Liver (tissue), 8 donors: ENCODE measurements at regions not wholly inside any gene's neighbourhood (a gene's known extent, or its start where the extent isn't known, plus 50 kb on each side); places are given as distances from the start of the nearest gene placed in this dataset.

Experiments used
- DNase-seq: peaks from one replicate; pipeline ENCODE4 v3.0.0-alpha.2; 2017; ENCODE audit warnings: low spot score
- H3K27ac ChIP-seq, 2 donors: one replicate each; pipeline ENCODE4 v1.7.0; 2013; ENCODE audit warnings: inconsistent platforms in 2 of 2, low read length in 2 of 2, control low read depth in 1 of 2, low read depth in 1 of 2, mild to moderate bottlenecking in 1 of 2
- H3K27me3 ChIP-seq, 4 donors: one replicate each; pipeline versions ENCODE4 v1.6.1 to v1.7.0; 2013; ENCODE audit warnings: low read length in 3 of 4, inconsistent platforms in 1 of 4, mild to moderate bottlenecking in 1 of 4, moderate library complexity in 1 of 4; ENCODE audit not compliant: control insufficient read depth in 4 of 4, insufficient read depth in 4 of 4
- H3K36me3 ChIP-seq, 4 donors: one replicate each; pipeline versions ENCODE4 v1.6.1 to v1.7.0; 2013; ENCODE audit warnings: low read length in 3 of 4, mild to moderate bottlenecking in 3 of 4, low read depth in 1 of 4, moderate library complexity in 1 of 4; ENCODE audit not compliant: control insufficient read depth in 4 of 4, insufficient read depth in 3 of 4
- H3K4me1 ChIP-seq, 4 donors: one replicate each; pipeline versions ENCODE4 v1.6.1 to v1.7.0; 2013; ENCODE audit warnings: low read length in 3 of 4, mild to moderate bottlenecking in 3 of 4, moderate library complexity in 1 of 4; ENCODE audit not compliant: control insufficient read depth in 4 of 4, insufficient read depth in 4 of 4
- H3K4me3 ChIP-seq, 3 donors: one replicate each; pipeline versions ENCODE4 v1.6.1 to v1.7.0; 2013; ENCODE audit warnings: low read length in 3 of 3, control low read depth in 1 of 3, low read depth in 1 of 3, mild to moderate bottlenecking in 1 of 3
- H3K9ac ChIP-seq, 2 donors: one replicate each; pipeline ENCODE4 v1.7.0; 2013; ENCODE audit warnings: low read length in 2 of 2, mild to moderate bottlenecking in 2 of 2, moderate library complexity in 2 of 2, control low read depth in 1 of 2, low read depth in 1 of 2
- H3K9me3 ChIP-seq, 4 donors: one replicate each; pipeline versions ENCODE4 v1.6.1 to v1.7.0; 2013; ENCODE audit warnings: low read length in 3 of 4; ENCODE audit not compliant: control insufficient read depth in 4 of 4
- ATF3 ChIP-seq: IDR thresholded peaks from 2 replicates; pipeline ENCODE4 v1.6.1; 2016; ENCODE audit warnings: antibody characterized with exemption
- CTCF ChIP-seq: fragments of 150-350 bp; IDR thresholded peaks from 2 replicates; pipeline ENCODE4 v1.5.1; 2017; ENCODE audit warnings: improper control_type of control experiment, low read depth, low read length; ENCODE audit not compliant: missing input control
- EGR1 ChIP-seq, 2 donors: IDR thresholded peaks; 2 replicates each; pipeline ENCODE4 v1.6.1; 2016 to 2018; ENCODE audit warnings: antibody characterized with exemption in 2 of 2, low read depth in 2 of 2
- FOXA1 ChIP-seq: IDR thresholded peaks from 2 replicates; pipeline ENCODE4 v1.6.1; 2016; ENCODE audit warnings: antibody characterized with exemption
- FOXA2 ChIP-seq: IDR thresholded peaks from 2 replicates; pipeline ENCODE4 v1.6.1; 2016; ENCODE audit warnings: antibody characterized with exemption
- GABPA ChIP-seq, 2 donors: IDR thresholded peaks in 1 of 2; conservative IDR thresholded peaks in 1 of 2; 2 replicates each; pipeline ENCODE4 v1.6.1; 2016; ENCODE audit warnings: antibody characterized with exemption in 2 of 2, mild to moderate bottlenecking in 1 of 2, moderate library complexity in 1 of 2
- HNF4A ChIP-seq, 2 donors: conservative IDR thresholded peaks; 2 replicates each; pipeline ENCODE4 v1.6.1; 2016; ENCODE audit warnings: antibody characterized with exemption in 2 of 2, mild to moderate bottlenecking in 2 of 2
- HNF4G ChIP-seq: IDR thresholded peaks from 2 replicates; pipeline ENCODE4 v1.6.1; 2016; ENCODE audit warnings: antibody characterized with exemption
- JUND ChIP-seq, 2 donors: IDR thresholded peaks; 2 replicates each; pipeline ENCODE4 v1.6.1; 2016; ENCODE audit warnings: antibody characterized with exemption in 2 of 2
- MAX ChIP-seq: IDR thresholded peaks from 2 replicates; pipeline ENCODE4 v1.6.1; 2016; ENCODE audit warnings: antibody characterized with exemption
- NR2F2 ChIP-seq: IDR thresholded peaks from 2 replicates; pipeline ENCODE4 v1.6.1; 2016; ENCODE audit warnings: antibody characterized with exemption
- RAD21 ChIP-seq, 2 donors: IDR thresholded peaks; 2 replicates each; pipeline ENCODE4 v1.6.1; 2016; ENCODE audit warnings: antibody characterized with exemption in 2 of 2, mild to moderate bottlenecking in 2 of 2
- REST ChIP-seq: IDR thresholded peaks from 2 replicates; pipeline ENCODE4 v1.6.1; 2016; ENCODE audit warnings: antibody characterized with exemption, mild to moderate bottlenecking
- RXRA ChIP-seq, 2 donors: IDR thresholded peaks; 2 replicates each; pipeline ENCODE4 v1.6.1; 2017 to 2018; ENCODE audit warnings: antibody characterized with exemption in 2 of 2, mild to moderate bottlenecking in 1 of 2
- SP1 ChIP-seq: IDR thresholded peaks from 2 replicates; pipeline ENCODE4 v1.6.1; 2018; ENCODE audit warnings: antibody characterized with exemption, mild to moderate bottlenecking
- TAF1 ChIP-seq: conservative IDR thresholded peaks from 2 replicates; pipeline ENCODE4 v1.6.1; 2016; ENCODE audit warnings: antibody characterized with exemption, mild to moderate bottlenecking
- ZBTB33 ChIP-seq: IDR thresholded peaks from 2 replicates; pipeline ENCODE4 v1.6.1; 2016; ENCODE audit warnings: antibody characterized with exemption
- WGBS: extraction: QIAGEN DNeasy Blood & Tissue Kit; methylation state at CpG from one replicate; pipeline ENCODE4 v1.1.7; 2013; 5-methylcytosine and 5-hydroxymethylcytosine counted together
- donor health status: healthy.
- donor health status: healthy.
- donor health status: healthy.
- donor health status: healthy.
- donor health status: healthy.

GRCh38 chr12:114174326-114174725 lies 208.2 kb upstream of the RBM19 start (continued):
- no peak for TF ChIP-seq SP1
- no peak for TF ChIP-seq REST
- no peak for TF ChIP-seq RXRA (IDR thresholded peaks at IDR 0.05)
- no peak for TF ChIP-seq FOXA2
- no peak for TF ChIP-seq GABPA (IDR thresholded peaks at IDR 0.05 in 1 of 2, conservative IDR thresholded peaks at IDR 0.05 in 1 of 2)

- Histone ChIP-seq H3K9ac (no peak overlapping the region), H3K4me3 (no peak overlapping the region), H3K4me1 (no peaks in the 10 kb centered on the region), H3K36me3 (no peaks in the 10 kb centered on the region), H3K27me3 (no peaks in the 10 kb centered on the region), H3K9me3 (no peaks in the 10 kb centered on the region), H3K27ac (no peak overlapping the region)
- TF ChIP-seq RAD21 (IDR thresholded peaks at IDR 0.05) (no peak), GABPA (IDR thresholded peaks at IDR 0.05 in 1 of 2, conservative IDR thresholded peaks at IDR 0.05 in 1 of 2) (no peak), ATF3 (no peak), HNF4A (conservative IDR thresholded peaks at IDR 0.05) (no peak), FOXA1 (no peak)
- WGBS: 83% methylated on average over 4 of the region's 4 CpGs
- DNase-seq: no peak
Measured at GRCh38 chr12:114172135-114172534, 206.0 kb upstream of the RBM19 start.

- Histone ChIP-seq H3K4me3 (no peak overlapping the region), H3K27me3 (no peaks in the 10 kb centered on the region), H3K9ac (no peak overlapping the region), H3K27ac (no peak overlapping the region), H3K9me3 (no peaks in the 10 kb centered on the region), H3K36me3 (no peaks in the 10 kb centered on the region), H3K4me1 (peaks cover 0 to 9% (median 8%) of the 10 kb centered on the region in 4 donors)
- no peak for DNase-seq
- TF ChIP-seq HNF4G: no peak
- TF ChIP-seq CTCF: no peak
- TF ChIP-seq SP1: no peak
- no peak for TF ChIP-seq JUND (IDR thresholded peaks at IDR 0.05)
- TF ChIP-seq MAX: no peak
- TF ChIP-seq REST: no peak
- no peak for TF ChIP-seq ZBTB33
- TF ChIP-seq ATF3: no peak
- TF ChIP-seq HNF4A (conservative IDR thresholded peaks at IDR 0.05): no peak
- TF ChIP-seq TAF1: no peak
- TF ChIP-seq EGR1 (IDR thresholded peaks at IDR 0.05; ENCODE audit: low read depth in 2 of 2): no peak
- TF ChIP-seq NR2F2: no peak
- WGBS: 84% methylated on average over 2 of the region's 2 CpGs
Measured at GRCh38 chr12:114168061-114168460, 201.9 kb upstream of the RBM19 start.
